ENCODE measurements at regions not wholly inside any gene's neighbourhood (a gene's known extent, or its start where the extent isn't known, plus 50 kb on each side); places are given as distances from the start of the nearest gene placed in this dataset.
A peak's percentile ranks its signal among the peaks of the same experiment; 100 is the strongest.

DNA sequence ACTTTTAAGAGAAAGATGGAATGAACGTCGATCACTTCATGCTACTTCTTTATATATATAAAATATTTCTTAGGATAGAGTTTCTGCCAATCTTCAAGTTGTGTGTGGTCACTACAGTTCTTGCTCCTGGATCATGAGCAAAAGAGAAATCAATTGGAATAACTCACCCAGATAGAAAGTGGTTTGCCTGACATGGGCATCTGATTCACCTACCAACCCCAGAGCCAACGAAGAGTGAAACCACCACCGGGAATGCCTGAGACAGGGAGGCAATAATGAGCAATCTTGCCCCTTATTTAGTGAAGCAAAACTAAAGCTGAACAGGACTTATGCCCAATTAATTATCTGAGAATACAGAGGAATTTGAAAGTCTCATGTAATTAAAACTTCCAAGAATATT is 250.2 kb upstream of the REG3G start:
- in situ Hi-C loops (cut with HindIII; ENCODE audit: low sequenced_read_pairs) = no loop called here
- TF ChIP-seq, protein P1, sequence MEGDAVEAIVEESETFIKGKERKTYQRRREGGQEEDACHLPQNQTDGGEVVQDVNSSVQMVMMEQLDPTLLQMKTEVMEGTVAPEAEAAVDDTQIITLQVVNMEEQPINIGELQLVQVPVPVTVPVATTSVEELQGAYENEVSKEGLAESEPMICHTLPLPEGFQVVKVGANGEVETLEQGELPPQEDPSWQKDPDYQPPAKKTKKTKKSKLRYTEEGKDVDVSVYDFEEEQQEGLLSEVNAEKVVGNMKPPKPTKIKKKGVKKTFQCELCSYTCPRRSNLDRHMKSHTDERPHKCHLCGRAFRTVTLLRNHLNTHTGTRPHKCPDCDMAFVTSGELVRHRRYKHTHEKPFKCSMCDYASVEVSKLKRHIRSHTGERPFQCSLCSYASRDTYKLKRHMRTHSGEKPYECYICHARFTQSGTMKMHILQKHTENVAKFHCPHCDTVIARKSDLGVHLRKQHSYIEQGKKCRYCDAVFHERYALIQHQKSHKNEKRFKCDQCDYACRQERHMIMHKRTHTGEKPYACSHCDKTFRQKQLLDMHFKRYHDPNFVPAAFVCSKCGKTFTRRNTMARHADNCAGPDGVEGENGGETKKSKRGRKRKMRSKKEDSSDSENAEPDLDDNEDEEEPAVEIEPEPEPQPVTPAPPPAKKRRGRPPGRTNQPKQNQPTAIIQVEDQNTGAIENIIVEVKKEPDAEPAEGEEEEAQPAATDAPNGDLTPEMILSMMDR (IDR thresholded peaks at IDR 0.05; ENCODE audit: low read depth, low read length, missing control alignments) = no peak
- no peak for DNase-seq (ENCODE audit: low read depth)
- no peak overlapping the region for H3K4me3 ChIP-seq (ENCODE audit: low read depth, low read length)

DNA sequence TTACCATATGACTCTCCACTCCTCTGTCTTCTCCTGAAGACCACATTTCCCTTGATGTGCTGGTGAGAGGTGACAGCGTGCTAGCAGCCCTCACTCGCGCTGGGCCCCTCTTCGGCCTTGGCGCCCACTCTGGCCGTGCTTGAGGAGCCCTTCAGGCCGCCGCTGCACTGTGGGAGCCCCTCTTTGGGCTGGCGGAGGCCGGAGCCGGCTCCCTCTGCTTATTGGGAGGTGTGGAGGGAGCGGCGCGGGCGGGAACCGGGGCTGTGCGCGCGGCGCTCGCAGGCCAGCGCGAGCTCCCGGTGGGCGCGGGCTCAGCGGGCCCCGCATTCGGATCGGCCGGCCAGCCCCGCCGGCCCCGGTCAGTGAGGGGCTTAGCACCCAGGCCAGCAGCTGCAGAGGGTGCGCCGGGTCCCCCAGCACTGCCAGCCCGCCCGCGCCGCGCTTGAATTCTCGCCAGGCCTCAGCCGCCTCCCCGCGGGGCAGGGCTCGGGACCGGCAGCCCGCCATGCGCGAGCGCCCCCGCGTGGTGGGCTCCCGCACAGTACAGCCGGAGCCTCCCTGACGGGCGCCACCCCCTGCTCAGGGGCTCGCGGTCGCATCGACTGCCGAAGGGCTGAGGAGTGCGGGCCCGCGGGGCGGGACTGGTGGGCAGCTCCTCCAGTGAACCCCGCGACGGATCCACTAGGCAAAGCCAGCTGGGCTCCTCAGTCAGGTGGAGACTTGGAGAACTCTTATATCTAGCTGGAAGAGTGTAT is 246.6 kb upstream of the REG3G start:
- no peak for DNase-seq (ENCODE audit: low read depth)
- no peak overlapping the region for H3K4me3 ChIP-seq (ENCODE audit: low read depth, low read length)
- TF ChIP-seq, protein P1 (IDR thresholded peaks at IDR 0.05; ENCODE audit: low read depth, low read length, missing control alignments) = no peak
- in situ Hi-C loops (cut with HindIII; ENCODE audit: low sequenced_read_pairs) = no loop called here

- TF ChIP-seq, protein P1 (IDR thresholded peaks at IDR 0.05; ENCODE audit: low read depth, low read length, missing control alignments) = no peak
- peak; percentile 48 for DNase-seq (ENCODE audit: low read depth)
- H3K4me3 ChIP-seq (ENCODE audit: low read depth, low read length) = peak overlapping the region; percentile 19
- in situ Hi-C loops (cut with HindIII; ENCODE audit: low sequenced_read_pairs) = no loop called here
Observed at GRCh38 chr2:78779761-78780160, 245.7 kb upstream of the REG3G start.

DNA sequence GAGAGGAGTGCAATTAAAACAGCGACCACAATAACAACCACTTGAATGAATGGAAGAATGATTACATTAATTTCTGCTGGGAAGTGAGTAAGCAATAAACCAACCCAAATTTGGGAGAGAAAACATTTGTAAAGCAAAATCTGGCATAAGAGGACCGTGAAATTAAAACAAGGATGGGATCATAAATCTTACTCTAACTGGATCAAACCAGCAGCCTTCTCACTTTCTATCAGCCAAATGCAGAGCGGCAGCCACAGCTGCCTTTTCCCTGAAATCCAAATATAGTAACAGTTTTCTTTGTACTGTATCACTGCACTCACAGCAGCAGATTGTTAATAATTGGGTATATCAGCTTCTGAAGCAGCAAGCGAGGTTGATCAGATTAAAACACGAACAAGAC is 245.2 kb upstream of the REG3G start:
- peak; percentile 26 for DNase-seq (ENCODE audit: low read depth)
- H3K4me3 ChIP-seq (ENCODE audit: low read depth, low read length) = peak overlapping the region; percentile 19

DNA sequence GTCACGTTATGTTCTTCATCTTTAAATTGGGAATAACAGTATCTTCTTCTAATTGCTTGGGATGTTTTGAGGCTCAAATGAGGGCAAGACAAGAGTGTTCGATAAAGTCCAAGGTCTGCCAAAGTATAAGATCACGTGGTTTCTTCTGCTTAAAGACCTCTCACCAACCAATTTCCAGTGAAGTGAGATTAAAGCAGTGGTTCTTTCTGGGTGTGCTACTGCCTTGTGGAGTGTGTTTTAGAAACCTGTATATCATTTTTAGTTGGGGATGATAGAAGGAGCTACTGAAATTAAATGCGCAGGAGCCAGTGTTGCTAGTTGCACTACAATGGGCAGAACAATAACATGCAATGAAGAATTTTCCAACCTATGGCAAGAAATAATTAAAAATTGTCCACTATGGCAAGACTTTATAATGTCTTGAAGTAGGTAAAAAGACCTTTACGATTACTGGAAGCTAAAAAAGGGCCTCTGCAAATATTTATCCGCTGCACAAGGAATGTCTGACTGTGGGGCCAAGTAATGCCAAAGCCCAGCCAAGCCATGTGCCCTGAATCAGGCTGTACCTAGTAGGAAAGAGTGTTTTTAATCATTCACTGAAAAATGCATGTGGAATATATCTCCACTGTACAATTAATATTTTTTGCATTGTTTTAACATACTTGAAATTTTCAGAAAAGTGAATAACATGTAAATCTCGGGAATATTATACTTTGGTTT is 244.5 kb upstream of the REG3G start:
- TF ChIP-seq, protein P1 (IDR thresholded peaks at IDR 0.05; ENCODE audit: low read depth, low read length, missing control alignments) = no peak
- DNase-seq (ENCODE audit: low read depth) = no peak
- H3K4me3 ChIP-seq (ENCODE audit: low read depth, low read length) = no peak overlapping the region
- in situ Hi-C loops (cut with HindIII; ENCODE audit: low sequenced_read_pairs) = no loop called here

More for the DNA sequence above, 245.2 kb upstream of the REG3G start:
- TF ChIP-seq, protein P1 (IDR thresholded peaks at IDR 0.05; ENCODE audit: low read depth, low read length, missing control alignments) = no peak
- in situ Hi-C loops (cut with HindIII; ENCODE audit: low sequenced_read_pairs) = no loop called here

GRCh38 chr2:78782196-78782595 is 243.3 kb upstream of the REG3G start:
- no peak for DNase-seq (ENCODE audit: low read depth)
- H3K4me3 ChIP-seq (ENCODE audit: low read depth, low read length) = no peak overlapping the region

More at GRCh38 chr2:78782196-78782595, 243.3 kb upstream of the REG3G start:
- TF ChIP-seq, protein P1 (IDR thresholded peaks at IDR 0.05; ENCODE audit: low read depth, low read length, missing control alignments) = no peak
- in situ Hi-C loops (cut with HindIII; ENCODE audit: low sequenced_read_pairs) = no loop called here
